ENCODE measurements at regions not wholly inside any gene's neighbourhood (a gene's known extent, or its start where the extent isn't known, plus 50 kb on each side); places are given as distances from the start of the nearest gene placed in this dataset.

DNA sequence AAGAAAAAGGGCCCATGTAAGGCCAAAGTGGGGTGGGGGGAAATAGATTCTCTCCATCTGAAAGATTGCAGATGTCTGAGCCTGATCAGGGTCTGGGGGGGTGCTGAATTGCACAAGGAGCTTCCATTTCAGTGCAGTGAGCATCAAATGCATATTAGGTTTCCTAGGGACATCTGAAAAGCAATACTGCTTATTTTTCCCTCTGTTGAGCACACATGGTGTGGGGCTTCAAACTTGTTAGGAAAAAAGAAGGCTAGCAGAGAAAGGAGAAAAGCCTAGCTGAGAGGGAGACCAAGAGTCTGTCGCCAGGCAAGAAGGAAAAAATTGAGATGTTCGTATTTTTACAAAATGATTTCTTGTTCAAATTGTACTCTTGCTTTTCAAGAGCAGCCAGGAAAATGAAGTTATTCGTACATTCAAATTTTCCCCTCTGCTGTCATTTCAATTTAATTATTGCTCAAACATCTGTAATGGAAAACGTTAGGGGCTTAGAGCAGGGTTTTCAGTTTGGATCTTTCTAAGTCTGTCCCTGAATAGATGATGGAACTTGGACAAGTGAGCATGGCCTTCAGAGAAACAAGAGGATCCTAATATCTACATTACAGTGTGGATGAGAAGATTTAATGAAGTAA is 191.9 kb upstream of the GAS1 start:
- H3K36me3 Mint-ChIP-seq (ENCODE audit: insufficient read depth in 1 of 3, low read depth in 3 of 3): no peaks in the 10 kb centered on the region
- no peak overlapping the region for H2BK12ac ChIP-seq (ENCODE audit: insufficient read length, low read depth, low read length)
- H4K5ac ChIP-seq (ENCODE audit: insufficient read length, low read depth, low read length): no peak overlapping the region
- TF ChIP-seq CTCF (conservative IDR thresholded peaks at IDR 0.05): no peak
- no peaks in the 10 kb centered on the region for H3K9me3 Mint-ChIP-seq
- H4K20me1 ChIP-seq (ENCODE audit: control insufficient read depth, insufficient read depth, insufficient read length): no peaks in the 10 kb centered on the region
- no peak overlapping the region for H2BK20ac ChIP-seq (ENCODE audit: low read depth, low read length, poor library complexity, severe bottlenecking)
- WGBS (ENCODE audit: extremely low coverage, insufficient read length, low lambda C conversion rate): no CpG with 5 or more reads among the region's 4 CpGs
- no peak overlapping the region for H3K9ac ChIP-seq (ENCODE audit: extremely low read depth, insufficient read length, low read length)
- no peaks in the 10 kb centered on the region for H3K79me2 ChIP-seq (ENCODE audit: insufficient read depth, low read length)
- H2AK5ac ChIP-seq (ENCODE audit: insufficient read length, low read length): no peak overlapping the region
- no peaks in the 10 kb centered on the region for H3K9me3 ChIP-seq (ENCODE audit: control insufficient read depth, low read depth, low read length)
- no peak overlapping the region for H3T11ph ChIP-seq (ENCODE audit: low read length)
- DNase-seq: no peak
- no peak overlapping the region for H3K27ac ChIP-seq (ENCODE audit: insufficient read length, low read depth, low read length)
- H3K4me2 ChIP-seq (ENCODE audit: insufficient read depth, insufficient read length, low read length): no peak overlapping the region
- H3K14ac ChIP-seq (ENCODE audit: insufficient read depth, low read length): no peak overlapping the region
- no peaks in the 10 kb centered on the region for H3K4me1 ChIP-seq (ENCODE audit: insufficient read depth, low read length)
- H3K4me3 Mint-ChIP-seq: no peak overlapping the region
- no peak overlapping the region for H2BK120ac ChIP-seq (ENCODE audit: low read depth, low read length, poor library complexity, severe bottlenecking)
- H3K56ac ChIP-seq (ENCODE audit: insufficient read length, low read depth, low read length): no peak overlapping the region
- no peak overlapping the region for H2AFZ ChIP-seq (ENCODE audit: low read length)
- peaks cover 13% of the 10 kb centered on the region for H3K27me3 Mint-ChIP-seq (ENCODE audit: low read depth)
- H3K18ac ChIP-seq (ENCODE audit: insufficient read length, low read depth, low read length): no peak overlapping the region
- H3K27me3 ChIP-seq (ENCODE audit: insufficient read depth, low read length): no peaks in the 10 kb centered on the region
- H3K27ac Mint-ChIP-seq: no peak overlapping the region
- no peak overlapping the region for H2BK5ac ChIP-seq (ENCODE audit: insufficient read length, low read length)
- no peaks in the 10 kb centered on the region for H3K23me2 ChIP-seq (ENCODE audit: insufficient read length, low read depth, low read length, poor library complexity, severe bottlenecking)
- no peak overlapping the region for H2BK15ac ChIP-seq (ENCODE audit: low read depth, low read length)
- no peak overlapping the region for H4K91ac ChIP-seq (ENCODE audit: insufficient read length, low read depth, low read length)
- no peak overlapping the region for H4K8ac ChIP-seq (replicated peaks; ENCODE audit: insufficient read length, low read depth, low read length)
- no peak overlapping the region for H3K23ac ChIP-seq (ENCODE audit: insufficient read length, low read depth, low read length)
- no peak overlapping the region for H3K4ac ChIP-seq (ENCODE audit: low read depth, low read length)
- peaks cover 6% of the 10 kb centered on the region in 2 experiments; a peak in 3 of 4 replicates for H3K4me1 Mint-ChIP-seq
- no peaks in the 10 kb centered on the region for H3K79me1 ChIP-seq (ENCODE audit: insufficient read depth, low read depth, low read length, poor library complexity, severe bottlenecking)
